ENCODE measurements at regions not wholly inside any gene's neighbourhood (a gene's known extent, or its start where the extent isn't known, plus 50 kb on each side); places are given as distances from the start of the nearest gene placed in this dataset.

DNA sequence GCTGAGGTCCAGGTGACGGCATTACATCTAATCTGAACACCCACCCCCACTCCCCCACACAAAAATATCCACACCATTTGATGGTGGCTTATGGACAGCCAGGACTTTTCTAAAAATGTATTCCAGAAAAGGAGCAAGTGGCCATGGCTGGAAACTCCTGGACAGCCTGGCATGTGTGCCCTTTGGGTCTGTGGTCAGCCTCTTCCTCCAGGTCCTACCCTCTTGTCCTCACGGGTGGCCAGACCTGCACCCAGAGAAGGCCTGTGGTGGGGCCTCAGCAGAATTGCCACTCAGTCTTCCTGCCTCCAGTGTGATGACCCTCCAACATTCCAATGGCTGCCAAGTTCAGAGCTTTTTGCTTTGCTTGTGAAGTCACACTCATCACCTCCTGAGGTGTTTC is 600.6 kb downstream of the AJAP1 start:
- peaks cover 85% of the 10 kb centered on the region for H3K9me3 Mint-ChIP-seq
- ChIA-PET POLR2A (no interaction called here), CTCF (no interaction called here)
- H3K27me3 Mint-ChIP-seq (ENCODE audit: low read depth) = peaks cover 21% of the 10 kb centered on the region
- H3K4me1 Mint-ChIP-seq = no peaks in the 10 kb centered on the region
- TF ChIP-seq FOXP1 (CRISPR knock-in tag; IDR thresholded peaks at IDR 0.05; ENCODE audit: borderline replicate concordance) (no peak), ELF4 (CRISPR knock-in tag; IDR thresholded peaks at IDR 0.05; ENCODE audit: low read depth) (no peak), OVOL2 (CRISPR knock-in tag; IDR thresholded peaks at IDR 0.05; ENCODE audit: borderline replicate concordance) (no peak), ZNF396 (CRISPR knock-in tag; IDR thresholded peaks at IDR 0.05; ENCODE audit: borderline replicate concordance) (no peak), RELA (CRISPR knock-in tag; IDR thresholded peaks at IDR 0.05; ENCODE audit: borderline replicate concordance) (no peak)
- TF ChIP-seq, protein P1, sequence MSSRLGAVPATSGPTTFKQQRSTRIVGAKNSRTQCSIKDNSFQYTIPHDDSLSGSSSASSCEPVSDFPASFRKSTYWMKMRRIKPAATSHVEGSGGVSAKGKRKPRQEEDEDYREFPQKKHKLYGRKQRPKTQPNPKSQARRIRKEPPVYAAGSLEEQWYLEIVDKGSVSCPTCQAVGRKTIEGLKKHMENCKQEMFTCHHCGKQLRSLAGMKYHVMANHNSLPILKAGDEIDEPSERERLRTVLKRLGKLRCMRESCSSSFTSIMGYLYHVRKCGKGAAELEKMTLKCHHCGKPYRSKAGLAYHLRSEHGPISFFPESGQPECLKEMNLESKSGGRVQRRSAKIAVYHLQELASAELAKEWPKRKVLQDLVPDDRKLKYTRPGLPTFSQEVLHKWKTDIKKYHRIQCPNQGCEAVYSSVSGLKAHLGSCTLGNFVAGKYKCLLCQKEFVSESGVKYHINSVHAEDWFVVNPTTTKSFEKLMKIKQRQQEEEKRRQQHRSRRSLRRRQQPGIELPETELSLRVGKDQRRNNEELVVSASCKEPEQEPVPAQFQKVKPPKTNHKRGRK (CRISPR knock-in tag; IDR thresholded peaks at IDR 0.05; ENCODE audit: borderline replicate concordance) = no peak
- ATAC-seq (no peak), DNase-seq (ENCODE audit: low spot score) (no peak)
- no peak overlapping the region for H3K27ac Mint-ChIP-seq
- no peak overlapping the region for H3K4me3 Mint-ChIP-seq
- peaks cover 80% of the 10 kb centered on the region for H3K36me3 Mint-ChIP-seq

DNA sequence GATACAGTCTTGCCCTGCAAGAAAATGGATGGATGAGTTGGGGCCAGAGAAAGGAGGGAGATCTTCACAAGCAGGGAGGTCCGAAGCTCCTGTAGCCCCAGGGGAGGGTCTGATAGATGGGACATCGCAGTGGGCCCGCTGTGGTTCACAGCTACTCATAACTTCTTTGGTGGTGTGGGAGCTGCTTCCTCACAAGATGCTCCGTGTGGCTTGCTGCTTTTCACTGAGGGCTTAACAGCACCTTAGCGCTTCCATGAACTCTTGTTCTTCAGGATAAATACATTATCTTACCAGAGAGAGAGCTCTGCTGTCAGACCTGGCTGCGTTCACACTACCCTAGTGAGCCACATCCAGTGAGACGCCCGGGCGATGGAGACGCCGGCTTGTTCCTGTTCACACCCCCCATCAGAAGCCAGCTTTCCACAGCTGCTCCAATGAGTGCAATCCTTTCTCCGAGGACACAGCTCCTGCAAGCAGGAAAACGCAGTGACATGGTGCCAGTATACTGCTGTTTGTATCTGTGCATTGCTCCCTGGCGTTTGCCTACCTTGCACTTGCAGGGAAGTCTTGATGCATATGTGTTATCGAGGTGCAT is 599.8 kb downstream of the AJAP1 start:
- H3K9me3 Mint-ChIP-seq = peaks cover 84% of the 10 kb centered on the region
- POLR2A ChIA-PET = no interaction called here
- H3K27ac Mint-ChIP-seq = no peak overlapping the region
- no peak for DNase-seq (ENCODE audit: low spot score)
- no peaks in the 10 kb centered on the region for H3K4me1 Mint-ChIP-seq
- ATAC-seq = no peak
- H3K27me3 Mint-ChIP-seq (ENCODE audit: low read depth) = peaks cover 15% of the 10 kb centered on the region
- peaks cover 77% of the 10 kb centered on the region for H3K36me3 Mint-ChIP-seq
- CTCF ChIA-PET = no interaction called here
- H3K4me3 Mint-ChIP-seq = no peak overlapping the region
- TF ChIP-seq, protein P2, sequence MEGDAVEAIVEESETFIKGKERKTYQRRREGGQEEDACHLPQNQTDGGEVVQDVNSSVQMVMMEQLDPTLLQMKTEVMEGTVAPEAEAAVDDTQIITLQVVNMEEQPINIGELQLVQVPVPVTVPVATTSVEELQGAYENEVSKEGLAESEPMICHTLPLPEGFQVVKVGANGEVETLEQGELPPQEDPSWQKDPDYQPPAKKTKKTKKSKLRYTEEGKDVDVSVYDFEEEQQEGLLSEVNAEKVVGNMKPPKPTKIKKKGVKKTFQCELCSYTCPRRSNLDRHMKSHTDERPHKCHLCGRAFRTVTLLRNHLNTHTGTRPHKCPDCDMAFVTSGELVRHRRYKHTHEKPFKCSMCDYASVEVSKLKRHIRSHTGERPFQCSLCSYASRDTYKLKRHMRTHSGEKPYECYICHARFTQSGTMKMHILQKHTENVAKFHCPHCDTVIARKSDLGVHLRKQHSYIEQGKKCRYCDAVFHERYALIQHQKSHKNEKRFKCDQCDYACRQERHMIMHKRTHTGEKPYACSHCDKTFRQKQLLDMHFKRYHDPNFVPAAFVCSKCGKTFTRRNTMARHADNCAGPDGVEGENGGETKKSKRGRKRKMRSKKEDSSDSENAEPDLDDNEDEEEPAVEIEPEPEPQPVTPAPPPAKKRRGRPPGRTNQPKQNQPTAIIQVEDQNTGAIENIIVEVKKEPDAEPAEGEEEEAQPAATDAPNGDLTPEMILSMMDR (IDR thresholded peaks at IDR 0.05) = no peak
- TF ChIP-seq, protein P3, sequence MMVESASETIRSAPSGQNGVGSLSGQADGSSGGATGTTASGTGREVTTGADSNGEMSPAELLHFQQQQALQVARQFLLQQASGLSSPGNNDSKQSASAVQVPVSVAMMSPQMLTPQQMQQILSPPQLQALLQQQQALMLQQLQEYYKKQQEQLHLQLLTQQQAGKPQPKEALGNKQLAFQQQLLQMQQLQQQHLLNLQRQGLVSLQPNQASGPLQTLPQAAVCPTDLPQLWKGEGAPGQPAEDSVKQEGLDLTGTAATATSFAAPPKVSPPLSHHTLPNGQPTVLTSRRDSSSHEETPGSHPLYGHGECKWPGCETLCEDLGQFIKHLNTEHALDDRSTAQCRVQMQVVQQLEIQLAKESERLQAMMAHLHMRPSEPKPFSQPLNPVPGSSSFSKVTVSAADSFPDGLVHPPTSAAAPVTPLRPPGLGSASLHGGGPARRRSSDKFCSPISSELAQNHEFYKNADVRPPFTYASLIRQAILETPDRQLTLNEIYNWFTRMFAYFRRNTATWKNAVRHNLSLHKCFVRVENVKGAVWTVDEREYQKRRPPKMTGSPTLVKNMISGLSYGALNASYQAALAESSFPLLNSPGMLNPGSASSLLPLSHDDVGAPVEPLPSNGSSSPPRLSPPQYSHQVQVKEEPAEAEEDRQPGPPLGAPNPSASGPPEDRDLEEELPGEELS (CRISPR knock-in tag; IDR thresholded peaks at IDR 0.05) = no peak
- TF ChIP-seq ZNF671 (CRISPR knock-in tag; IDR thresholded peaks at IDR 0.05) = no peak
- TF ChIP-seq, protein P4, sequence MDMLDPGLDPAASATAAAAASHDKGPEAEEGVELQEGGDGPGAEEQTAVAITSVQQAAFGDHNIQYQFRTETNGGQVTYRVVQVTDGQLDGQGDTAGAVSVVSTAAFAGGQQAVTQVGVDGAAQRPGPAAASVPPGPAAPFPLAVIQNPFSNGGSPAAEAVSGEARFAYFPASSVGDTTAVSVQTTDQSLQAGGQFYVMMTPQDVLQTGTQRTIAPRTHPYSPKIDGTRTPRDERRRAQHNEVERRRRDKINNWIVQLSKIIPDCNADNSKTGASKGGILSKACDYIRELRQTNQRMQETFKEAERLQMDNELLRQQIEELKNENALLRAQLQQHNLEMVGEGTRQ (CRISPR knock-in tag; IDR thresholded peaks at IDR 0.05) = no peak
- no peak for TF ChIP-seq ZNF219 (CRISPR knock-in tag; IDR thresholded peaks at IDR 0.05; ENCODE audit: borderline replicate concordance)
- no peak for TF ChIP-seq GTF2I (CRISPR knock-in tag; conservative IDR thresholded peaks at IDR 0.05)
- TF ChIP-seq ZNF423 (CRISPR knock-in tag; IDR thresholded peaks at IDR 0.05) = no peak
- TF ChIP-seq, protein P5, sequence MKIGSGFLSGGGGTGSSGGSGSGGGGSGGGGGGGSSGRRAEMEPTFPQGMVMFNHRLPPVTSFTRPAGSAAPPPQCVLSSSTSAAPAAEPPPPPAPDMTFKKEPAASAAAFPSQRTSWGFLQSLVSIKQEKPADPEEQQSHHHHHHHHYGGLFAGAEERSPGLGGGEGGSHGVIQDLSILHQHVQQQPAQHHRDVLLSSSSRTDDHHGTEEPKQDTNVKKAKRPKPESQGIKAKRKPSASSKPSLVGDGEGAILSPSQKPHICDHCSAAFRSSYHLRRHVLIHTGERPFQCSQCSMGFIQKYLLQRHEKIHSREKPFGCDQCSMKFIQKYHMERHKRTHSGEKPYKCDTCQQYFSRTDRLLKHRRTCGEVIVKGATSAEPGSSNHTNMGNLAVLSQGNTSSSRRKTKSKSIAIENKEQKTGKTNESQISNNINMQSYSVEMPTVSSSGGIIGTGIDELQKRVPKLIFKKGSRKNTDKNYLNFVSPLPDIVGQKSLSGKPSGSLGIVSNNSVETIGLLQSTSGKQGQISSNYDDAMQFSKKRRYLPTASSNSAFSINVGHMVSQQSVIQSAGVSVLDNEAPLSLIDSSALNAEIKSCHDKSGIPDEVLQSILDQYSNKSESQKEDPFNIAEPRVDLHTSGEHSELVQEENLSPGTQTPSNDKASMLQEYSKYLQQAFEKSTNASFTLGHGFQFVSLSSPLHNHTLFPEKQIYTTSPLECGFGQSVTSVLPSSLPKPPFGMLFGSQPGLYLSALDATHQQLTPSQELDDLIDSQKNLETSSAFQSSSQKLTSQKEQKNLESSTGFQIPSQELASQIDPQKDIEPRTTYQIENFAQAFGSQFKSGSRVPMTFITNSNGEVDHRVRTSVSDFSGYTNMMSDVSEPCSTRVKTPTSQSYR (CRISPR knock-in tag; IDR thresholded peaks at IDR 0.05) = no peak
- TF ChIP-seq, protein P6, sequence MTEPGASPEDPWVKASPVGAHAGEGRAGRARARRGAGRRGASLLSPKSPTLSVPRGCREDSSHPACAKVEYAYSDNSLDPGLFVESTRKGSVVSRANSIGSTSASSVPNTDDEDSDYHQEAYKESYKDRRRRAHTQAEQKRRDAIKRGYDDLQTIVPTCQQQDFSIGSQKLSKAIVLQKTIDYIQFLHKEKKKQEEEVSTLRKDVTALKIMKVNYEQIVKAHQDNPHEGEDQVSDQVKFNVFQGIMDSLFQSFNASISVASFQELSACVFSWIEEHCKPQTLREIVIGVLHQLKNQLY (CRISPR knock-in tag; IDR thresholded peaks at IDR 0.05) = no peak
- TF ChIP-seq IRF2 (CRISPR knock-in tag; IDR thresholded peaks at IDR 0.05; ENCODE audit: borderline replicate concordance, low read depth) = no peak
- TF ChIP-seq MXD4 (CRISPR knock-in tag; IDR thresholded peaks at IDR 0.05; ENCODE audit: borderline replicate concordance) = no peak
- TF ChIP-seq, protein P7, sequence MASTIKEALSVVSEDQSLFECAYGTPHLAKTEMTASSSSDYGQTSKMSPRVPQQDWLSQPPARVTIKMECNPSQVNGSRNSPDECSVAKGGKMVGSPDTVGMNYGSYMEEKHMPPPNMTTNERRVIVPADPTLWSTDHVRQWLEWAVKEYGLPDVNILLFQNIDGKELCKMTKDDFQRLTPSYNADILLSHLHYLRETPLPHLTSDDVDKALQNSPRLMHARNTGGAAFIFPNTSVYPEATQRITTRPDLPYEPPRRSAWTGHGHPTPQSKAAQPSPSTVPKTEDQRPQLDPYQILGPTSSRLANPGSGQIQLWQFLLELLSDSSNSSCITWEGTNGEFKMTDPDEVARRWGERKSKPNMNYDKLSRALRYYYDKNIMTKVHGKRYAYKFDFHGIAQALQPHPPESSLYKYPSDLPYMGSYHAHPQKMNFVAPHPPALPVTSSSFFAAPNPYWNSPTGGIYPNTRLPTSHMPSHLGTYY (CRISPR knock-in tag; IDR thresholded peaks at IDR 0.05) = no peak
- TF ChIP-seq CREM (CRISPR knock-in tag; IDR thresholded peaks at IDR 0.05) = no peak
- TF ChIP-seq, protein P8, sequence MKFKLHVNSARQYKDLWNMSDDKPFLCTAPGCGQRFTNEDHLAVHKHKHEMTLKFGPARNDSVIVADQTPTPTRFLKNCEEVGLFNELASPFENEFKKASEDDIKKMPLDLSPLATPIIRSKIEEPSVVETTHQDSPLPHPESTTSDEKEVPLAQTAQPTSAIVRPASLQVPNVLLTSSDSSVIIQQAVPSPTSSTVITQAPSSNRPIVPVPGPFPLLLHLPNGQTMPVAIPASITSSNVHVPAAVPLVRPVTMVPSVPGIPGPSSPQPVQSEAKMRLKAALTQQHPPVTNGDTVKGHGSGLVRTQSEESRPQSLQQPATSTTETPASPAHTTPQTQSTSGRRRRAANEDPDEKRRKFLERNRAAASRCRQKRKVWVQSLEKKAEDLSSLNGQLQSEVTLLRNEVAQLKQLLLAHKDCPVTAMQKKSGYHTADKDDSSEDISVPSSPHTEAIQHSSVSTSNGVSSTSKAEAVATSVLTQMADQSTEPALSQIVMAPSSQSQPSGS (CRISPR knock-in tag; IDR thresholded peaks at IDR 0.05; ENCODE audit: borderline replicate concordance, low read depth) = no peak
- TF ChIP-seq ZNF396 (CRISPR knock-in tag; IDR thresholded peaks at IDR 0.05; ENCODE audit: borderline replicate concordance) = no peak
- TF ChIP-seq RELA (CRISPR knock-in tag; IDR thresholded peaks at IDR 0.05; ENCODE audit: borderline replicate concordance) = no peak
- TF ChIP-seq JAZF1 (CRISPR knock-in tag; IDR thresholded peaks at IDR 0.05) = no peak
- TF ChIP-seq CBFB (CRISPR knock-in tag; IDR thresholded peaks at IDR 0.05; ENCODE audit: low read depth) = no peak

All from WTC11 (cell line).